ENCODE measurements at regions not wholly inside any gene's neighbourhood (a gene's known extent, or its start where the extent isn't known, plus 50 kb on each side); places are given as distances from the start of the nearest gene placed in this dataset.

GRCh38 chr7:18262058-18262457, 233.5 kb upstream of the HDAC9 start:
- TF ChIP-seq EP300 (IDR thresholded peaks at IDR 0.05; ENCODE audit: borderline replicate concordance) = no peak
- no peak for TF ChIP-seq REST (IDR thresholded peaks at IDR 0.05; ENCODE audit: low read depth)
- TF ChIP-seq ZBTB7A (IDR thresholded peaks at IDR 0.05; ENCODE audit: low read depth) = no peak
- no peak for TF ChIP-seq TCF12 (IDR thresholded peaks at IDR 0.05; ENCODE audit: low read depth)

All from Ishikawa (cell line).